ENCODE measurements at regions not wholly inside any gene's neighbourhood (a gene's known extent, or its start where the extent isn't known, plus 50 kb on each side); places are given as distances from the start of the nearest gene placed in this dataset.
"Not testable (repeated sequence)": the region's sequence is repeated elsewhere in the genome, so short reads cannot be mapped to it uniquely, and the experiment has no call there.

DNA sequence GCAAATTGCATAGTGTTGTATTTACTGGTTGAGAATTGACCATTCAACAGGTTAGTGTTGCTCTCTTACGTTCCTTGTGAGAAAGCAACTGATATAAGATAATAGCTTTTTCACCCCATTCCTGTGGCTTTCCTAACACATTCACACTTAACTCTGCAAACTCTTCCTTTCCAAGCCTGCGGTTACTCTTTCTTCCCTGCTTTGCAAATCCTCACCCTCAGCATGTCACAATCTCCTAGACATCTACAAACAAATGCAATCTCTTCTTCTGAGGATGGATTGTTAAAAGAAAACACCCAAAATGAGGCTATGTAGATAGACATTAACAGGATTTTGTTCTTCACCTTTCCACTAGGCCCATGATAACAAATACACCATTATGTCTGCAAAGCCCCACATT, 771.7 kb upstream of the PCDH7 start:
- no peak for DNase-seq (ENCODE audit: low read depth)

DNA sequence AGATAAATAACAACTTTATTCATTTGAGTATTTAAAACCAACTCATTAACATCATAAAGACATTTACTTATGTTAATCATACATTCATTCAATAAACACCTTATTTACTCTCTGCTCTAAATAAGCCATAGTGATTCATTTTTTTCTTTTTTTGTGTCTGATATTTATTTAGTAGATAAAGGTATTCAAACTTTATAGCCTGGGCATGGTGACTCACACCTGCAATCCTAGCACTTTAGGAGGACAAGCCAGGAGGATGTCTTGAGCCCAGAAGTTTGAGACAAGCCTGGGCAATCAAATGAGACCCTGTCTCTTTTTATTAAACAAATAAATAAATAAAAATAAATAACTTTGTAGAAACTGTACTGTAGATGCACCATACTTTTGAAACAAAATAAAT, 771.3 kb upstream of the PCDH7 start:
- no peak for DNase-seq (ENCODE audit: low read depth)

DNA sequence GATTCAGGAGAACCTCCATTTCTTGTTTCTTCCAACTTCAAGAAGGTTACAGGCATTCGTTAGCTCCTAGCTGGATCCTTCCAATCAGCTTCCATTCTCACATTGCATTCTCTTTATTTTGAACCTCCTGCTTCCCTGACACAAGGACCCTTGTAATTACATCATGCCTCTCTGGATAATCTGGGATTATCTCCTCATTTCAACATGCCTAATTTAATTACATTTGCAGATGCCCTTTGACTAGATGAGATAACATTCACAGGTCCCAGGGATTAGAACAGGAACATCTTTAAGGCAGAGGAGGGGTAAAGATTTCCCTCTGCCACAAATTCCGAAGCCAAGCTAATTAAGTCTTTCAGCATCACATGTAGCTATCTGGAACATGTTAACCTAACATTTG, 753.8 kb upstream of the PCDH7 start:
- no peak for DNase-seq (ENCODE audit: low read depth)

DNA sequence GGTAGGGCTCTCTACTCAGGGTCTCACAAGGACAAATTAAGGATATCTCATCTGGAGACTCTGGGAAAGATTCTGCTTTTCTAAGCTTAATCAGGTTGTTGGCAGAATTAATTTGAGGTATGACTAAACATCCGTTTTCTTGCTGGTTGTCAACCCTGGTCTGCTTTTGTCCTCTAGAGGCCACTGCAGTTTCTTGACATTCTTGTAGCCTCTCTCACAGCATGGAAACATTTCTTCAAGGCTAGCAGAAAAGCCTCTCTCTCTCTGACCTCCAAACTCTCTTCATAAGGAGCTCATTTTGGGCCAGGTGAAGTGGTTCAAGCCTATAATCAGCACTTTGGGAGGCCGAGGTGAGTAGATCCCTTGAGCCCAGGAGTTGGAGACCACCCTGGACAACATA, 749.5 kb upstream of the PCDH7 start:
- DNase-seq (ENCODE audit: low read depth): peak; percentile 16

DNA sequence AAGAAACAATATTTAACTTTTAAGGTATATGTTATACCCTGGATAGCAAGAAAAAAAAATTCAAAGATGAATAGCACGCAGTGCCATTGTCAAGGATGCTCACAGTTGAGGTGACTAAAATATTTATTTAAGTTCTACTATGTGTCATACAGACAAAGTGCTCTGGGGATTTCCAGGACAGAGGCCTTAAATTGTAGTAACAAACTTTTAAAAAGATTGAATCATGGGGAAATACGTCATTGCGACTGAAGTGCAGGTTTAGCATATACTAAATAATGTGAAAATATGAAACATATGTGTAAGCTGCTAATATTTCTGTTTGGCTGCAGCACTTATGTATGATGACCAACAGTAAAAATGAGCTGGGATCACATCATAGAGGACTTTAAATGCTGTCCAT, 748.0 kb upstream of the PCDH7 start:
- peak; percentile 22 for DNase-seq (ENCODE audit: low read depth)

DNA sequence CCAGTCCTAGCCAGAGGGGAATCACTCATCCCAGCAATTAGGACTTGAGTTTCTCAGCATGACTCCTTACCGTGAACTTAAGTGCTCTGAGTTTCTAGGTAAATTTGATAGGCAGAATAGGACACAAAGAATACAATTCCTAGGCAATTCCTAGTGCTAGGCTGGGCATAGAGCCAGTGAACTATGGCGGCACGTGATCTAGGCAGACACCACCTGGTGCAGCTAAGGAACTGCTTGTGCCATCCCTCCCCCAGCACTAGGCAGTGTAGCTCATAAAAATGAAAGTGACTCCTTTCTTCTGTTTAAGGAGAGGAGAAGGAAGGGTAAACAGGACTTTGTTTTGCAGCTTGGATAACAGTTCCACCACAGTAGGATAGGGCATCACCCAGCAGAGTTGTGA, 736.3 kb upstream of the PCDH7 start:
- DNase-seq (ENCODE audit: low read depth): no peak

DNA sequence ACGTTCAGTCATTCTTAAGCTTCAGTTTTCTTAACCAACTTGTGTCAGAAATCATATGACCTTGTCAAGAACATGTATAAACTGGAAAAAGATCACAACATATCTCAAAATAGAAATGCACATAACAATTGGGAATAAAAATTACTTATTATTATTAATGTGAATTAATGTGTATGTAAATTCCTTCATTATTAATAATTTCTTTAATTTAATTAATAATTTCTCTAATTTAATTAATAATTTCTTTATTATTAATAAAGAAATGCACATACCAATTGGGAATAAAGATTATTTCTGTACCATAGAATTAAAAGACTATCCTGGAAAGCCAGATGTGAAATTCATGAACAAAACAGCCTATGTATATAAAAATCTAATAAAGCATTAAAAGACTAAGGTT, 718.5 kb upstream of the PCDH7 start:
- DNase-seq (ENCODE audit: low read depth): no peak

DNA sequence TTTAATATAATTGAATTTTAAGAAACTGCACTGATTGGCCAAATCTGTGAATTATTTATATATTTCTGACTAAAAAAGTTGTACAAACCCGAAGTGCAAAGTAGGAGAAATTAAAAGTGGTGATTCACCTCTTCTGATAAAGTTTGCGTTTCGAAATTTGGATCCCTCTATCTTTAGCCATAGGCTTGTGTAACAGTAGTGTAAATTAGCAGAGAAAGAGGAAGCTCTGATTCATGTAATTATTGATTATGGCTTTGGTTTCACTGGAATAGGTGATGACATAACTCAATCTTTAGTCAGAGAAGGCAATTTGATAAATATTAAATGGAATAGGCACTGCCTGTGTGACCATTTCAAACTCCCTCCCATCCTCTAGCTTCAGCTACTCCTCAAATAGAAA, 717.8 kb upstream of the PCDH7 start:
- DNase-seq (ENCODE audit: low read depth): no peak

DNA sequence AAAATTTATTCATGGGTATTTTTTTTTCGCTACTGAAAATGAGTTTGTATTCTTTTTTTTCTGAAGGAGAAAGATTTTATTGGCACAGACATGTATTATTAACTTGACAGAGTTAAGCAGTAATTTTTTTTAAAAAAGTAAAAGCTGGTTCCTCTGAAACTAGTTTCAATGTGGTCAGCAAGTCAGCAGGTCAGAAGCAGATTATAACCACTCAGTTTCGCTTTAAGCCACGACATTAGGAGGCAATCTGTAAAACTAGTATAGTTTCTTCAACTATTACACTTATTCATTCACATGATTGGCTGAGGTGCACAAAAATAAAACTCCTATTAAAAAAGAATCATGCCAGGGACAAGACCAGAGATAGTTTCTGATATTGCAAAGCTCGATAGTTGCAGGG, 714.2 kb upstream of the PCDH7 start:
- DNase-seq (ENCODE audit: low read depth): no peak

DNA sequence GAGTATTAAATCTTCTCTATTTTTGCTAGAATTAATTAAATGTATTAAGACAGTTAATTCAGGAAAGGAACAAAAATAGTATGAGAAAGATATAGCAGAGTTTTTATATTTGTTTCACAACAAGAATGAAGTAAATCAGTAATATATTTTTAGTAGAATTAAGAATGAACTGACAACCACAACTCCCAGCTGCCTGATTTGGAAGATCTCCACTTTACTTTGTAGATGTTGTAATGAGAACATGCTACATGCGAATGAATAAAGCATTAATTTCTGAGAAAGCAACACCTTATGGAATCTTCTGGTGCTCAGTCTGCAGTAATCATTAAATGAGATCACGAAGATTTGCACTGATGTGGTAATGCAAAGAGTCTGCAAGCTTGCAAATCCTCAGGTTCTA, 695.6 kb upstream of the PCDH7 start:
- no peak for DNase-seq (ENCODE audit: low read depth)

DNA sequence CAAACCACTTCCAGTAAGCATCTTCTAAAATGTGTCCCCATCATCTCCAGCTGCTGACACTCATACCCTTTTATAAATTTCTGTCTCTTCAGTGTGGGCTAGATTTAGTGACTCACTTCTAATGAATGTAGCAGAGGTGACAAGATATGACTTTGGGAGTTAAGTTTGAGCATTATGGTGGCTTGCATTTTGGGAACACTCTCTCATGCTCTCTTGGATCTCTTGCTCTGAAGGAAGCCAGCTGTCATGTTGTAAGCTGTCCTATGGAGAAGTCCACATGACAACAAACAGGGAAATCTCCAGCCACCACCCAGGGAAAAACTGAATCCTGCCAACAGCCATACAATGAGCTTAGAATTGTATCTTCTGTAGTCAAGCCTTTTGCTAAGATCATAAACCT, 691.3 kb upstream of the PCDH7 start:
- DNase-seq (ENCODE audit: low read depth): no peak

DNA sequence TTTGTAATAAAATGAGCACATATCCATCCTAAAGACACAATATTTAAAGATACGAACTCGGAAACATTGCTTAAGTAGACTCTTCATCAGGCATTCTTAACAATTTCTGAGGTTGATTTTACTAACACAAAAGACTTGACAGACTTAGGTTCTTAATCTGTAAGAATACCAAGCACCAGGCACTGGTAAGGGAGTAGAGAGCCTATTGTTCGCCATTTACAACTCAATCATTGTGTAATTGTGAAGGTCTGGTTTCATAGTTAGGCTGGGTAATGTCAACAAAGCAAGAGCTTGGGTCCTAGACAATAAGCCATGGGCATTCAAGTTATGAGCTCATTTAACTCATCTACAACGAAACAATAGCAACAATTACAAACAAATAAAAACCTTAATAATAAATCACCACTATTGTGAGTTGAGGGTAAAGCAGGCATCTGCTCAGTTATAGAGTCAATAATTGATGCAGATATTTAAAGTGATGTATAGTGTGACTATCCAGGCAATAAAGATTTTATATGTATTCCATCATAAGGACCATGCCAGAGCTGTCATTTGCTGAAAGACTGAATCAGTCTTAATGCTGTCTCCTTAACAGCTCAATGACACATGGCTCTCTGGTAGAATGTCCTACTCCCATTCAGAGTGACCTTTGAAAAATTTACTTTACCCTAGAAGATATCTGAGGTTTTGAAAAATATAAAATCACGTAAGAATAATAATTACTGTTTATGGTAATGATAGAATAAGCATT, 664.0 kb upstream of the PCDH7 start:
- DNase-seq (ENCODE audit: low read depth): no peak

DNA sequence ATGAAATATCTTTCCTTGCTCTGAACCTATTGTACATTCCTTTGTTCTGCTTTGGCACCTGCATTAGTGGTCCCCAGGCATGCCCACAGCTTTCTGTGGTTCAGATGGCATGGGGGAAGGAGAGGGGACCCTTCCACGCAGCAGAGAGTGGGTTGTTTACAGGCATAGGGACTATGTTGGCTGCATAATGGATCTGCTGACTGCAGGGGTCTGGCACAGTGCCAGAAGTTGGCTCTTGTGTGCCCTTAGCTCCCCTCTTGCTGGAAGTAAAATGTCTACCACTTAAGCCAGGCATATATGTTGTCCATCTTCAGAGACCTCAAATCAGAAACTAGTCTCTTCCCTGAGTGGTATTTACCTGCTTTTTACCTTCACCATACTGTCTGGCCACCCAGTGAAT, 651.9 kb upstream of the PCDH7 start:
- DNase-seq (ENCODE audit: low read depth): no peak

DNA sequence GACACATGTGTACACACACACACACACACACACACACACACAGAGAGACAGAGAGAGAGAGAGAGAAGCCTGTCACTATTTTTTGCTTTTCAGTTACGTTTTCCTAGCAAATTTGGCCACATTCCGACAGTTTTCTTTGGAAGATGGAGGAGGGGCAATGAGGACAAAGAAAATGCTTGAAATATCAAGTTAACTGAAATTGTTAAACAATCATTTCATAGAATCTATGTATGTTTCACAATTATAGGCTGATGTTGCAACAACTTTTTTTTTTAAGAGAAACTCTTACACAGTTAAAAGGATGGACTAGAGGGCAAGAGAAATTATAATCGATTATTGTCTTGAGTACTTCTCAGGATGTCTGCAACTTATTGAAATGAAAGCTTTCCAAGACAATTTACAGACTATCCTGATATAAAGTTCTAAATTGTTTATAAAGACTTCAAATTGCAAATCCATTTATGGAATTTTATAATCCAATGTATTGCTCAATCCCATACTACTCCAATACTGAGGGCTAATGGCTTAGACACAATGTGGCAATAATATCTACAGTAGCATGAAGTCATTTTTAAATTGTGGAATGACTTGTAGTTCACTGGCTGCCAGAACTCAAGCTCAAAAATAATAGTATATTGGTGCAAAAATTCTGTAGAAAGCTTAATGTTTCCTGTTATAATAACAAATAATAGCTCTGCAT, 647.0 kb upstream of the PCDH7 start:
- DNase-seq (ENCODE audit: low read depth): no peak

DNA sequence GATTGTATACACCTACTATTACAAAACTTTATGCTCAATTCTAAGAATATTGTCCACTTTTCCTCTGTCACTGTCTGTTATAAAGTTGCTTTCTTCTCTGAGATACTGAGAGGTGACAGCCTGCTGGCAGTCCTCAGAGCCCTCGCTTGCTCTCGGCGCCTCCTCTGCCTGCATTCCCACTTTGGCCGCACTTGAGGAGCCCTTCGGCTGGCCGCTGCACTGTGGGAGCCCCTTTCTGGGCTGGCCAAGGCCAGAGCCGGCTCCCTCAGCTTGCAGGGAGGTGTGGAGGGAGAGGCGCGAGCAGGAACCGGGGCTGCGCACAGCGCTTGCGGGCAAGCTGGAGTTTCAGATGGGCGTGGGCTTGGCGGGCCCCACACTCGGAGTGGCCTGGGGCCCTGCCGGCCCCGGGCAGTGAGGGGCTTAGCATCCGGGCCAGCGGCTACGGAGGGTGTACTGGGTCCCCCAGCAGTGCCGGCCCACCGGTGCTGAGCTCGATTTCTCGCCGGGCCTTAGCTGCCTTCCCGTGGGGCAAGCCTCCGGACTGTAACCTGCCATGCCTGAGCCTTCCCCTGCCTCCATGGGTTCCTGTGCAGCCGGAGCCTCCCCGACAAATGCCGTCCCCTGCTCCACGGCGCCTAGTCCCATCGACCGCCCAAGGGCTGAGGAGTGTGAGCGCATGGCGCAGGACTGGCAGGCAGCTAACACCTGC, 627.6 kb upstream of the PCDH7 start:
- not testable (repeated sequence) for DNase-seq (ENCODE audit: low read depth)

DNA sequence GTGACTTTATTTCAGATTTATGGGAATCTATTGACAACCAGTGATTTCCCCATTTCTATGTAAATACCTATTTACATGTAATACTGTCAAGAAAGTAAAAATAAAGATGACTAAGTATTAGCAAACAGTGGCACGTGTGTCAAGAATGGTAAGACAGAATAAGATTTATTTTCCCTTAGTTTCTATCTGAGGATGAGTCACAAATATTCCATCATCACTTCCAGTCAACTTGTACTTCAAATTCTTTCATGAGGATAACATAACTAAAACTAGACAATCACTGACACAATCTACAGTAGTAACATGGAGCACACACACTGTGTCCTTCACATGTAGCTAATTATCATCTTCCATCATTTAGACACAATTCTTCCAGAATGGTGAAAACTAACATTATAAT, 625.3 kb upstream of the PCDH7 start:
- peak; percentile 23 for DNase-seq (ENCODE audit: low read depth)

DNA sequence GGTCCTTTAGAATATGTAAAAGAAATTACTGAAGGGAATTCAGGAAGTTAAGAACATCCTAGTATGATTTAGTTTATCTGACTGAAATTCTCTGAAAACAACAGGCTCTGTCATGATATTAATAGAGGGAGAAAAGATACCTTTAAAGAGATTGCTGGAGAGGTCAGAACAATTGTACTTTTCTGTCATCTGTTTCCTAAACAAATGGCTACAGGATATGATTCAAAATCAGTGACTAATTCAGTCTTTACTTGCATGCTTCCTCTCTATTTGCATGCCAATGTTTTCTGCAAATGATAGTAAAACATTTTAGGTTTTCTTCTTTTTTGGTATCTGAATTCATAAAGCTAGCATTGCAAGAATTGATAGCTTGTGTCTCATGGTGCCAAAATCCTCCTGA, 616.7 kb upstream of the PCDH7 start:
- peak; percentile 16 for DNase-seq (ENCODE audit: low read depth)

DNA sequence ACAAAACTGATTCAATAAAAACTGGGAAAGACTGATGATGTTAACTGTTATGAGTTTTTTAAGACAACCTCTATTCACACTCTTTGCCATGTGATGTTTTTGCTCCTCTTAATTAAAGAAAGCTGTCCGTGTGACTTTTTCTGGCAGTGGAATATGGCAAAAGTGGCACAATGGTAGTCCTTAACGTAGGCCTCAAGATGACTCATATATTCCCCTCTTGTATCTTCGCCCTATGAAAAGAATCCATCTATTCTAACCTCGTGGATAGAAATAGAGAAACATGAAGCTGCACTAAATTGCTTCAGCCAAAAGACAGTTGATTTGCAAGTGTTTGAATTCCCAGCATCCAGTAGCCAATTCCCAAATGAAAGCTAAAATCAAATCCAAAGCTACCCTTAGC, 603.8 kb upstream of the PCDH7 start:
- no peak for DNase-seq (ENCODE audit: low read depth)

DNA sequence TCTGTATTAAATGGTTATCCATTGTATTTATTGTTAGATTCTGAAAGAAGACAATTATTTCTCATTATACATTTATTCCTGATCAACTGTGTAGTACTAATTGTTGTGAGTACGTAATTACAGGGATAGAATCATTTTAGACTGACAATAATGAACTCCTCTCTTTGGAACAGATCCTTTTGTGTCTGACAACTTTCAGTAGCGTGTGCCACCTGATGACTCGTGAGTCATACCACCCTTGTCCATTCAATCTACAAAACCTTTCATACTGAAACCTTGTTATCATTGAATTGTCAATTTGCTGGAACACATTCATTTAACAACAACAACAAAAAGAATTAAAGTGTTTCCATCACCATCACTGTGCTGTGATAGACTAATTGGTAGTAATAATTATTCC, 602.7 kb upstream of the PCDH7 start:
- DNase-seq (ENCODE audit: low read depth): no peak

DNA sequence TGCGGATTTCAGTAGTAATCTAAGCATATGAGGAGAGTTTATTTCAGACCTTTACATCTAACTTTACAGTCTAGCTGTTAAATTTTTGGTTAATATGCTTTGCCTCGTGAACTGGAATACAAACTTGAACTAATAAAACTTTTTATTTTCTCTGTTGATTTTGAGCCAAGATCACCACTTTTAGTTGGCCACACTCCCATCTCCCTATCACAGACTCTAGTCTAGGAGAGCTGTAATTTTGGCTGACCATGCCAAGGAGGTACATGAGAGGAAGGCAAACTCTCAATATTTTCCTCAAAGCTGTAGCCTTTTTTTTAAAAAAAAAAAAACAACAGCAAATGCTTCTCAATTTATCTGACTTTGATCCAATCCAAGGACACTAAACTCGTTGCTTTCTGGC, 597.5 kb upstream of the PCDH7 start:
- no peak for DNase-seq (ENCODE audit: low read depth)

DNA sequence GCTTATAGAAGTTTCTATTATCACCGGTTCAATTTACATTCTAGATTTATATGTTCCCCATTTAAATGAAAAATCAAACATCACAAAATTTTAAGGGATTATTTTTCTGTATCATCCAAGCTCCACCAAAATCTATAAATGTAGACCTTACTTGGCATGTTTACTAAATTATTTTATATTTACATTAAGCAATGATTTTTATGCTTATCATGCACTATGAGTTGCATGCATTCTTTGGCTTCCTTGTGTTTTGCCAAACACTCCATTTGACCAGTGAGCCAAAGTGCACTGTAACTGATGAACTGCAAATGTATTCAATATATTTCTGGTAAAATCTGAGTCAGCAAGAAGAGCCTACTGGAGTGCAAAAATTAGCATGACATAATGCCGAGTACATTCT, 595.5 kb upstream of the PCDH7 start:
- DNase-seq (ENCODE audit: low read depth): not testable (repeated sequence)

DNA sequence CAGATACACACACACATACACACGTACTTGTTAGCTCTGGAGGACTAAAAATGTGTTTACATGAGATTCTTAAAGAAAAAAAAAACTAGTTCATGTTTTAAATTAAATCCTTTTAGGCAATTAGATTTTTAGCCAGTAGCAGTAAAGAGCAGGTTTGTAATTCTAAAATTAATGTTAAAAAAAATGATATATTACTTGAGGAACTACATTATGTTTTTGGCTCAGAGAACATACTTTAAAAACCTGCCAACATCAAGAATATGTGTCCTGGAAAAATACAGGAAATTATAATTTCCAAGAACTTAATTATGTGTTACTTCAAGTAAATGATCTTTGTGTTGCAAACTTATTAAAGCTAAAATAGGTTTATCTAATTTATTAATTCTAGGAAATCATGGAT, 594.3 kb upstream of the PCDH7 start:
- no peak for DNase-seq (ENCODE audit: low read depth)

DNA sequence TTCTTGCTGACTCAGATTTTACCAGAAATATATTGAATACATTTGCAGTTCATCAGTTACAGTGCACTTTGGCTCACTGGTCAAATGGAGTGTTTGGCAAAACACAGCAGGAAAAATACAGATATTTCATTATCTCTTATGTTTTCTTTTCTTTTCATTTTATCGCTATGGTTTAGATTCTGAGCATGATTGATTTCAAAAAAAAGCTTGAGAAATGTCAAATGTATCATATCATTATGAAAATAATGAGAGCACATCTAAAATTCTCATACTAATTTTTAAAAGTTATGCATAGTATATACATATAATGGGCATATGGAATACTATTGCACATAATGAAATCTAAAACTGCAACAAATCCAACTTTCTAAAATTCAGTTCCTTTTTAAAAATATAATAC, 593.8 kb upstream of the PCDH7 start:
- no peak for DNase-seq (ENCODE audit: low read depth)
